ENCODE measurements at regions not wholly inside any gene's neighbourhood (a gene's known extent, or its start where the extent isn't known, plus 50 kb on each side); places are given as distances from the start of the nearest gene placed in this dataset.

- TF ChIP-seq, protein P1, sequence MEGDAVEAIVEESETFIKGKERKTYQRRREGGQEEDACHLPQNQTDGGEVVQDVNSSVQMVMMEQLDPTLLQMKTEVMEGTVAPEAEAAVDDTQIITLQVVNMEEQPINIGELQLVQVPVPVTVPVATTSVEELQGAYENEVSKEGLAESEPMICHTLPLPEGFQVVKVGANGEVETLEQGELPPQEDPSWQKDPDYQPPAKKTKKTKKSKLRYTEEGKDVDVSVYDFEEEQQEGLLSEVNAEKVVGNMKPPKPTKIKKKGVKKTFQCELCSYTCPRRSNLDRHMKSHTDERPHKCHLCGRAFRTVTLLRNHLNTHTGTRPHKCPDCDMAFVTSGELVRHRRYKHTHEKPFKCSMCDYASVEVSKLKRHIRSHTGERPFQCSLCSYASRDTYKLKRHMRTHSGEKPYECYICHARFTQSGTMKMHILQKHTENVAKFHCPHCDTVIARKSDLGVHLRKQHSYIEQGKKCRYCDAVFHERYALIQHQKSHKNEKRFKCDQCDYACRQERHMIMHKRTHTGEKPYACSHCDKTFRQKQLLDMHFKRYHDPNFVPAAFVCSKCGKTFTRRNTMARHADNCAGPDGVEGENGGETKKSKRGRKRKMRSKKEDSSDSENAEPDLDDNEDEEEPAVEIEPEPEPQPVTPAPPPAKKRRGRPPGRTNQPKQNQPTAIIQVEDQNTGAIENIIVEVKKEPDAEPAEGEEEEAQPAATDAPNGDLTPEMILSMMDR (IDR thresholded peaks at IDR 0.05), result no peak
- TF ChIP-seq POLR2A (IDR thresholded peaks at IDR 0.05) (no peak), POLR2AphosphoS5 (IDR thresholded peaks at IDR 0.05) (no peak)
These were observed 198.1 kb upstream of the IRX3 start for GRCh38 chr16:54484700-54485099.

Data from suprapubic skin (tissue), 4 donors.